HuH-7 (cell line): ENCODE measurements at regions not wholly inside any gene's neighbourhood (a gene's known extent, or its start where the extent isn't known, plus 50 kb on each side); places are given as distances from the start of the nearest gene placed in this dataset.

ENCODE experiments used
- DNase-seq: peaks from one replicate; pipeline ENCODE4 v3.0.0; 2011; ENCODE audit warnings: low spot score

DNA sequence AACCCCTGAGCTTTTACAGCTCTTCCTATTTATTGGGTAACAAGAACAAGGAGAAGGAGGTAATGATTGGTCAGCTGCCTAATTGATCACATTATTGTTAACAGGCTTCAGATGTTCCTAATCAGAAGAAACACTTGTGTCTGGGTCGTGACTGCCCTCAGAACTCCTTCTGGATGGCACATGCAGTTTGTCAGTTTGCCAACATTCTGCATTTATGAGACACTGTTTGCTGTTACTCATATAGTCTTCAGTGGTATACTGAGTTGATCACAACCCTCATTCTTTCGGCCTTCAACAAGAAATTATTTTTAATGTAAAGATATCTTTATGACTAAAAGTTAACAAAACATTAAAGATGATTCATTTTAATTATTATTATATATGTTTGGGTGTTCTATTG lies 95.7 kb upstream of the DOCK10 start:
- no peak for DNase-seq

DNA sequence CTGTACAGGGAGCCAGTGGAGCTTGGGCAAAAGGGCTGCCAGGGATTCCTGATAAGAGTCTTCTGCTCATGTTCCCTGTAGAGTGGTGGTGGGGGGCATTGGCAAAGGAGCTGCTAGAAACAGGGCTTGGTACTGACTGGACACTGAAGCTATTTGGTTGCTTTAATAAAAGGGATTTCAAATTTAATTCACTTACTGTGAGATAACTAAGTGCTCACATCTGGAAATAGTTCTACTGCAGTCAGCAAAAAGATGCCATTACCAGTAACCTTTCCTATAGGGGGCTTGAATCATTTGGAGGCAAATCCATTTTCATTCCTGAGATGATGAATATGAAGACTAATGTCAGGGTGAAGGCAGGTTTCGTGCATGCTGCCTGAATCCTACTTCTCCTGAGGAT lies 94.3 kb upstream of the DOCK10 start:
- no peak for DNase-seq

DNA sequence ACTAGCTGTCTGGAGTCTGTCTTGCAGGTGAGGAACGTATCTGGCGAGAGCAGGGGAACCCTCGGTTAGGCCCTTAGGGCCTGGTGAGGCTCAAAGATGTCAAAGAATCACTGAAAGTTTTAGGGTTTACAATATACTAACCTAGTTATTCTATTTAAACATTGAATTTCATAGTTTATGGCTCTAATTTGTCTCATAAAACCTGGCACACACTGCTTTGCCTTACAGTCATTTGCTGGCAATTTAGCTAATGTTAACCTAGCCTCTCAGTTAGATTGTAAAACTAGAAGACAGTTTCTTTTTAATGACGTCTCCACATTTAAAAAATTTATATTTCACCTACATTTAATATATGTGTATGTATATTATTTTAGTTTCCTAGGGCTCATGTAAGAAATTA lies 89.6 kb upstream of the DOCK10 start:
- no peak for DNase-seq

DNA sequence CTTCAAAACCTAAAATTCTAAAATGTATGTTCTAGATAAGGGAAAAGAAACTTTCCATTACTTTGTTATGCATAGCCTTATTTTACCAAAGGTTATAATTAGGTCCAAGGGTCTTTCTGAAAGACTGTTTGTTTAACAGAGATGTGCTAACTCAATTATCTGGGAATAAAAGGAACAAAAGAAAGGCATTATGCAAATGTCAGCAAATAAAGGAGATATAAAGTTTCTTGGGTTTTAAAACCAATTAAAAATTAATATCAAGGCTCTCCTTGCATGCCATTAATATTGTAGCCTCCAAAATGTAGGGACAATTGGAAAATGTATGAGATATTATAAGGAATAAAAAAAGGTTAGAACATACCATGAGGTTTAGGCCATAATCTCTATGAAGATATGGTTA lies 87.8 kb upstream of the DOCK10 start:
- DNase-seq, result no peak

GRCh38 chr2:225124311-225125017 lies 82.2 kb upstream of the DOCK10 start:
- DNase-seq, result no peak

GRCh38 chr2:225122583-225123486 lies 80.6 kb upstream of the DOCK10 start:
- DNase-seq, result peak; percentile 5

- DNase-seq, result no peak
Observed at GRCh38 chr2:225122007-225122406, 79.7 kb upstream of the DOCK10 start.

GRCh38 chr2:225120186-225120585 lies 77.9 kb upstream of the DOCK10 start:
- DNase-seq, result no peak

- DNase-seq, result no peak
Observed at GRCh38 chr2:225117051-225117716, 74.9 kb upstream of the DOCK10 start.

DNA sequence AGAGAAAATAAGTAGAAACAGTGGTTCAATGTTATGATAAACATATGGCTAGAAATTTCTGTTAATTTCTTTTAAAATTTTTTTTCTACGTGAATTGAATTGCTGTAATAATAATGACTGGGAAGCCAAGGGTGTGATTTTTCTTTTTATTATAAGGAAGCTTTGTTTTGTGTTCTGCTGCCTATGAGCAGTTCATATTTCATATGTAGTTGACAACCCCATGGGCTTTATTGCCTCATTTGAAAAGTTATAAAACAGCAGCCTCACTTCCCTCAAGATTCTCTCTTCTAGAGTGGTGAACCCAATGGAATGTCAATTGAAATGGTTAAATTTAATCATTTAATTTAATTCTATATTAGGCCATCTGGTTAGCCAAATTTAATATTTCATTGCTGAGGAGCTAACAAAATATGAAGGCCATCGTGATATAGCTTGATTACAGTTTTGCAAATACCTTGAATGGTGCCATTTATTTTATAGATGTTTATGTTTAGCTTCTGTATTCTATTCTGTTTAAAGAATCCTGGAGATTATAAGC lies 72.6 kb upstream of the DOCK10 start:
- no peak for DNase-seq

DNA sequence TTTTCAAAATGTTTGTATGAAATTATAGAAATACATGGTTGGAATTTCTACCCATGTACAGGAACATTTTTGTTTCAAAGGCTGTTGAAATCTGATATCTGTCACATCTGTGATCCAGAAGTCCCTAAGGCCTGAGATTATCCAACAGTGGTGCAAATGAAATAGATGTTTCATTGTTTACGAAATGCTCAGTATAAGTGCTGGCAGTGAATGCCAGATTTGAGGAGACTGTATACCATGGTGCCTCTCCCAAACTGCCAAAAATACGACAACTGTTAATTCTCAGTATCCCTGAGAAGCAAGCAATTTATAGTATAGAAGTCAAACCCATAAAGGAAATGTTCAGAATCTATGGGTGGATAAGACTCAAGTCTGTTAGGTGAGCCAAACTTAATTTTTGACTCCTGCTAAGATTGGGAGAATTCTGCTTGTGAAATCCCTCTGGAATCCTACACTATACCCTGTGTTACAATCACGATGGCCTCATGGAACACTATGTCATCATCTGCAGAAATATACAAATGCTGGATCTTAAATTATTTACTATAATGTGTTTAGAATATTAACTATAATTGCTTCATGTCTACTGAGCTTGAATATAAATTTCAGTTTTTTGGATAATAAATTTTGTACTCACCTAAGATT lies 71.2 kb upstream of the DOCK10 start:
- no peak for DNase-seq

DNA sequence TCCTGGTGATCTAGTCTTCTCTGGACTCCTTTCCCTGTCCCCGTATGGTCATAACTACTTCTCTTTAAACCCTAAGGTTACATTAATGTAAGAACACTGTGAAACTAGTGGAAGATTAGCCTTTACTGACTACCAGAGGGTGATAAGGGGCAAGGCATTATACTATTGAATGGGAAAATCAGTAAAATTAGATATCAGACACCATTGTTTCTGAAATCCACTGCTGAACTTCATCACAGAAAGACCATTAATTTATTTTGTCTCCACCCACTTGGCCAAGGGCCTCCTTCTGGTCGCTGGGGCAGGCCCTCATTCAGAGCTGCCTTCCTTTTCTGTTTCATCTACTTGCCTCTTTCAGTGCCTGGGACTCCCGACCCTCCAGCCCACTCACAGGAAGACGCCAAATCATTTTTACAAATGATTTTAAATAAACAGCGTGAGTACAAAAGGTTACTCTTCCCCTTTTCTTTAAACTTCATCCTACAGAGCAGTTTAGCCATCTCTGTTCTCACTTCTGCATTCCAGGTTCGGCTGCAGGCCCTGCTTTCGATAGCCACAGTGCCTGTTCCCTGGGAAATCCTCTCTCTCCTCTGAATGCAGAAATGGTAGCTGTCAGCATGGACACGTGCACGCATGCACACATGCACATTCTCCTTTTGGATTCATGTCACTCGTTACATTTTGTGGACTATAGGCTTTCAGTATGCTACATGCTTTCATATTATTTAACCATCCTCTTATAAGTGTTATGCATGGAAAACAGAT lies 70.3 kb upstream of the DOCK10 start:
- DNase-seq, result no peak

- no peak for DNase-seq
Observed at GRCh38 chr2:225108805-225109204, 66.5 kb upstream of the DOCK10 start.

DNA sequence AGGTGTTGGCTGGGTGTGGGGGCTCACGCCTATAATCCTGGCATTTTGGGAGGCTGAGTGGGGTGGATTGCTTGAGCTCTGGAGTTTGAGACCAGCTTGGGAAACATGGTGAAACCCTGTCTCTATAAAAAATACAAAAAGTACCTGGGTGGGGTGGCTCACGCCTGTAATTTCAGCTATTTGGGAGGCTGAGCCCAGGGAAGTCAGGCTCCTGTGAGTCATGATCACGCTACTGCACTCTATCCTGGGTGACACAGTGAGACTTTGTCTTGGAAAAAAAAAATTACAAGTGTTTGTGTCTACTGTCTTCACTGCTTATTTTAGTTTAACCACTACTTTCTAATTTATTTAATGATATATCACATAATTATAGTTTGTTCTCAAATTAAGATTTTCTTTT lies 62.7 kb upstream of the DOCK10 start:
- DNase-seq, result no peak

DNA sequence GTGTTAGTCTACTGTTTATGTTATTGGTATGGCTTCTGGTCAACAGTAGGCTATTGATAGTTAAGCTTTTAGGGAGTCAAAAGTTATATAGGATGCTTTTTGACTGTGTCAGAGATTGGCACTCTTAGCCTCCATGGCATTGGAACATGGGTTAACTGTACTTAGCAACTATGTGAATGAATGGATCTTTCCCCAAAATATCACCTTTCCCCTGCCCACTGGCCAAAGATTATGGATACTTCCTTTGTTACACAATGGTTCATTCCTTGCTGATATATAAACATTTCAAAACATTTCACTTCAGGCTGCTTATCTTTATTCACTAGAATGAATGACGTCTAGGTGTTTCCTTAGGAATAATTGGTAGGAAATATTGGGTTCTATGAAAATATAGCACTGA lies 62.1 kb upstream of the DOCK10 start:
- no peak for DNase-seq

DNA sequence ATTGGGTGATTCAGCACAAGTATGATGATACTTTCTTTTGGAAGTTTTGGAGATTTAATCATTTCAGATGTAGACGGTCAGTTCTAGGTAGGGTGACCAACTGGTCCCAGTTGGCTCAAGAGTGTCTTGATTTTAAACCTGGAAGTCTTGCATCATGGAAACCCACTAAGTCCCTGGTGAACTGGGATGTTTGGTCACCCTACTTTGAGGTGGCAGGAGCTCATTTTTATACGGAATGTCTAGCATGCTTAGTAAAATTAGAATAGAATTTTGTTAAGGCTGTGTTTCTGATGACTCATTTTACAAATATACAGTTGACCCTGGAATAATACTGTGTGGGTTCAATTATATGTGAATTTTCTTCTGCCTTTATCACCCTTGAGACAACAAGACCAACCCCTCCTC lies 61.5 kb upstream of the DOCK10 start:
- DNase-seq, result no peak

- no peak for DNase-seq
Observed at GRCh38 chr2:225100856-225101294, 58.6 kb upstream of the DOCK10 start.

DNA sequence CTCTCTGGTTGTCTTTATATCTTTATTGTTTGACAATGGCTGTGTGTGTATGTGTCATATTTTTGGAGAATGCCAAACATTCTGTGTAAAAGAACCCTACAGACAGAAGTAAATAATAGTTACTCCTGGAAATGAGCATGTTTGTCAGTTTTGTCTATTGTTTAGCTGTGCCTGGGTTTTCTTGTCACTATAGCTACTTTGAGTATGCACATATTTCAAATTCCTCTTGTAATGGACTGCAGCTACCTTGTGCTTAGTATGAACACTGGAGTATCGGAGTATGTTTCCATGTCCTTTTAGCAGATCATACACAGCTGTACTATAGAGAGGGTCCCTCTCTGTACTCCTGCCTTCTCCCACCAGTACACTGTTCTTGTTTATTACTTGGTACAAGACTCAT lies 58.0 kb upstream of the DOCK10 start:
- no peak for DNase-seq

DNA sequence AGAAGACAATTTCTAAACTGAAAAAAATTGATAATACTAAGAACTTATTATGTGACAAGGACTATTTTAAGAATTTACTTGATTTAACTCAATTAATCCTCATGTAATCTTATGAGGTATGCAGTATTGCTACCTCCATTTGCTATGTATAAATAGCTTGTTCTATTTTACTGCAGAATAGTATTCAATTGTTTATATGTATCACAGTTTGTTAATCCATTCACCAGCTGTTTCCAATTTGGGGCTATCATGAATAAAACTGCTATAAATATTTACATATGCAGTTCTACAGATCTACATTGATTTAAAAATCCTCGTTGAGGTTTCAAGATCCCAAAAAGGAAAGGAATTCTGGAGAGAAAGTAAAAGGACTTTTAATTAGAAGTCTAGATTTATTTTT lies 54.8 kb upstream of the DOCK10 start:
- DNase-seq, result no peak
